ENCODE measurements at regions not wholly inside any gene's neighbourhood (a gene's known extent, or its start where the extent isn't known, plus 50 kb on each side); places are given as distances from the start of the nearest gene placed in this dataset.

DNA sequence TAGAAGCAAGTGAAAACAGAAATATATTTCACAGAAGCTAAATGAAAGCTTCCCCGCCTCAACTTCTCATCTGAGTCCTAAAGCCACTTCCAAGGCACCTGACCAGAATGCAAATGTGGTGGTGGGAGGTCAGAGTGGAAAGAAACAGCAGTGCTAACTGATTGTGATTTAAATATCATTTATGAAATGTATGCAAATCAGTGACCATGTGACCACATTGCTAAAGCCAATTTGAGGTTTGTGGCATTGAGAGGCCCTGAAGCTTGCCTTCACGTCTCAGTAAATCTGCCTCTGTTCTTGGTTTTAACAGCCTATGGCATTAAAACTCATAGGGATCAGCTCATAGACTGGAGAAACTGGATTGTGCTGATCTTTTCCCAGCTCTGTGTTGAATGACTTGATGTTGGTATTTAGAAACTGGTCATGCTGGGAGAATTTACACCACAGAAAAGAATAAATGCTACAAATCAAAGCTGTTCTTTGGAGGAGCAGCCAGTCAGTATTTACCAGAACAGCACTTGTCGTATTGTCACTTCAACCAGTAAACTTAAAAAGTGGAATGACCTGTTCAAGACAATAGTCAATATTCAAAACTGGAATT, 481.4 kb upstream of the ALCAM start:
- Histone ChIP-seq H3K9me3 (ENCODE audit: control insufficient read depth, insufficient read depth, low read length) (no peaks in the 10 kb centered on the region), H3K27ac (ENCODE audit: low read length) (no peak overlapping the region), H3K4me3 (ENCODE audit: low read length) (no peak overlapping the region), H3K36me3 (ENCODE audit: control insufficient read depth, insufficient read depth, low read length) (no peaks in the 10 kb centered on the region), H3K4me1 (ENCODE audit: control insufficient read depth, insufficient read depth, low read length) (no peaks in the 10 kb centered on the region), H3K27me3 (ENCODE audit: control insufficient read depth, insufficient read depth, low read length) (no peaks in the 10 kb centered on the region)
- Mint-ChIP-seq H3K27ac (no peak overlapping the region), H3K36me3 (peaks cover 9% of the 10 kb centered on the region), H3K9me3 (peaks cover 10 to 15% of the 10 kb centered on the region in 2 donors), H3K4me3 (no peak overlapping the region), H3K4me1 (no peaks in the 10 kb centered on the region), H3K27me3 (ENCODE audit: low read depth in 2 of 2) (no peaks in the 10 kb centered on the region)
- TF ChIP-seq, protein P1, sequence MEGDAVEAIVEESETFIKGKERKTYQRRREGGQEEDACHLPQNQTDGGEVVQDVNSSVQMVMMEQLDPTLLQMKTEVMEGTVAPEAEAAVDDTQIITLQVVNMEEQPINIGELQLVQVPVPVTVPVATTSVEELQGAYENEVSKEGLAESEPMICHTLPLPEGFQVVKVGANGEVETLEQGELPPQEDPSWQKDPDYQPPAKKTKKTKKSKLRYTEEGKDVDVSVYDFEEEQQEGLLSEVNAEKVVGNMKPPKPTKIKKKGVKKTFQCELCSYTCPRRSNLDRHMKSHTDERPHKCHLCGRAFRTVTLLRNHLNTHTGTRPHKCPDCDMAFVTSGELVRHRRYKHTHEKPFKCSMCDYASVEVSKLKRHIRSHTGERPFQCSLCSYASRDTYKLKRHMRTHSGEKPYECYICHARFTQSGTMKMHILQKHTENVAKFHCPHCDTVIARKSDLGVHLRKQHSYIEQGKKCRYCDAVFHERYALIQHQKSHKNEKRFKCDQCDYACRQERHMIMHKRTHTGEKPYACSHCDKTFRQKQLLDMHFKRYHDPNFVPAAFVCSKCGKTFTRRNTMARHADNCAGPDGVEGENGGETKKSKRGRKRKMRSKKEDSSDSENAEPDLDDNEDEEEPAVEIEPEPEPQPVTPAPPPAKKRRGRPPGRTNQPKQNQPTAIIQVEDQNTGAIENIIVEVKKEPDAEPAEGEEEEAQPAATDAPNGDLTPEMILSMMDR (IDR thresholded peaks at IDR 0.05): no peak
- no peak for DNase-seq
- ATAC-seq: no peak
- intact Hi-C loops (cut with micrococcal nuclease): no loop called here
- WGBS (ENCODE audit: insufficient coverage): 84% methylated on average over 3 of the region's 3 CpGs

DNA sequence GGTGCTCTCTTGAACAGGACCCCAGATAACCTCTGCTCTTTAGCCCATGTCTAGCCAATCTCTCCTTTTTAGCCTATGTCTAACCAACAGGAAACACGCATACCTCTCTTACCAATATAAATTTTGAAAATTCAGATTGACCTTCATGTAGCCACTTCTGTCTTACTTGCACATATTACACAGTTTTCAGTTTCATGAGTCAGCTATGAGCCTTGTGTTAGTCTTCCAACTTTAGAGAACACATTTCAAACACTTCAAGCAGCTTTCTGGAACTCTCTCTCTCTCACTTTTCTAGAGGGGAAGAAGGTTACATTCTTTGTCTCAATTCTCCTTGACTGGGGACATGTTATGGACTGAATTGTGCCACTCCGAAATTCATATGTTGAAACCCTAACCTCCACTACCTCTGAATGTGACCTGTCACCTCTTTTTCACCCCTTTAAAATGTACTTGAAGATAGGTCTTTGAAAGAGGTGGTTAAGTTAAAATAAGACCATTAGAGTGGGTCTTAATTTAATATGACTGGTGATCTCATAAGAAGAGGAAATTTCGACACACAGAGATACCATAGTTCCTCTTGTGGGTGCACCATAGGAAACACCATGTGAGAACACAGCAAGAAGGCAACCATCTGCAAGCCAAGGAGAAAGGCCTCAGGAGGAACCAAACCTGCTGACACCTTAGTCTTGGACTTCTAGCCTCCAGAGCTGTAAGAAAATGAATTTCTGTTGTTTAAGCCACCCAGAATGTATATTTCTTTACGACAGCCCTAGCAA, 480.3 kb upstream of the ALCAM start:
- Mint-ChIP-seq H3K9me3 (peaks cover 10 to 20% of the 10 kb centered on the region in 2 donors), H3K4me1 (no peaks in the 10 kb centered on the region), H3K4me3 (no peak overlapping the region), H3K27ac (no peak overlapping the region), H3K27me3 (ENCODE audit: low read depth in 2 of 2) (no peaks in the 10 kb centered on the region), H3K36me3 (peaks cover 9% of the 10 kb centered on the region)
- Histone ChIP-seq H3K4me3 (ENCODE audit: low read length) (no peak overlapping the region), H3K9me3 (ENCODE audit: control insufficient read depth, insufficient read depth, low read length) (no peaks in the 10 kb centered on the region), H3K27me3 (ENCODE audit: control insufficient read depth, insufficient read depth, low read length) (no peaks in the 10 kb centered on the region), H3K27ac (ENCODE audit: low read length) (no peak overlapping the region), H3K36me3 (ENCODE audit: control insufficient read depth, insufficient read depth, low read length) (no peaks in the 10 kb centered on the region), H3K4me1 (ENCODE audit: control insufficient read depth, insufficient read depth, low read length) (no peaks in the 10 kb centered on the region)
- DNase-seq (no peak), ATAC-seq (no peak)
- WGBS (ENCODE audit: insufficient coverage): 65% methylated on average over 2 of the region's 4 CpGs
- TF ChIP-seq, protein P1 (IDR thresholded peaks at IDR 0.05): no peak
- intact Hi-C loops (cut with micrococcal nuclease): no loop called here

DNA sequence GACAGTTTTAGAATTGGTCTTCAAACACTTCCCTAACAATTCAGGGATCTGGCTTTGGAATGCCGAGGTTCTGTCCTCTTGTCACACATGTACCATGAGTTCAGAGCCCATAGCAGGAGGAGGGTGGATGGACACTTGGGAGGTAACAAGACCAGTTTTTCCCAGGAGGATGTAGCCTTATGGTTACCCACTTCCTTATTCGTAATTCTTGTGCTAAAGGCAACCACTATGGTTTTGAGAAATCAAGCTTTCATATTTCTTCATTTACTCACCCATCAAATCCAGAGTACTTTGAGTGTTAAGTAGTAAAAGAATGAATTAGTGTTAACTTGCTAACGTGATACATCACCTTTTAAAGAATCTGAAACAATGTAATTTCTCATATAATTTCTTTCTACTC, 479.6 kb upstream of the ALCAM start:
- TF ChIP-seq, protein P1 (IDR thresholded peaks at IDR 0.05): no peak
- Histone ChIP-seq H3K9me3 (ENCODE audit: control insufficient read depth, insufficient read depth, low read length) (no peaks in the 10 kb centered on the region), H3K36me3 (ENCODE audit: control insufficient read depth, insufficient read depth, low read length) (no peaks in the 10 kb centered on the region), H3K4me1 (ENCODE audit: control insufficient read depth, insufficient read depth, low read length) (no peaks in the 10 kb centered on the region), H3K27me3 (ENCODE audit: control insufficient read depth, insufficient read depth, low read length) (no peaks in the 10 kb centered on the region), H3K27ac (ENCODE audit: low read length) (no peak overlapping the region), H3K4me3 (ENCODE audit: low read length) (no peak overlapping the region)
- Mint-ChIP-seq H3K36me3 (peaks cover 9% of the 10 kb centered on the region), H3K9me3 (peaks cover 10 to 20% of the 10 kb centered on the region in 2 donors), H3K4me3 (no peak overlapping the region), H3K4me1 (no peaks in the 10 kb centered on the region), H3K27ac (no peak overlapping the region), H3K27me3 (ENCODE audit: low read depth in 2 of 2) (no peaks in the 10 kb centered on the region)
- no CpG with 5 or more reads among the region's 3 CpGs for WGBS (ENCODE audit: insufficient coverage)
- intact Hi-C loops (cut with micrococcal nuclease): no loop called here
- no peak for ATAC-seq
- no peak for DNase-seq
